Osteocyte (in vitro differentiated cells): ENCODE measurements at regions not wholly inside any gene's neighbourhood (a gene's known extent, or its start where the extent isn't known, plus 50 kb on each side); places are given as distances from the start of the nearest gene placed in this dataset.

ENCODE experiments used
- DNase-seq: peaks from one replicate; pipeline ENCODE4 v3.0.0; 2021; ENCODE audit warnings: mixed read lengths; ENCODE audit not compliant: unreplicated experiment; ENCODE audit errors: extremely low spot score
- H3K27ac Mint-ChIP-seq: one replicate; pipeline ENCODE4 v1.8.0; 2021; ENCODE audit warnings: mild to moderate bottlenecking, mixed read lengths; ENCODE audit not compliant: unreplicated experiment
- H3K27me3 Mint-ChIP-seq: one replicate; pipeline ENCODE4 v1.8.0; 2021; ENCODE audit warnings: mixed read lengths; ENCODE audit not compliant: unreplicated experiment
- H3K36me3 Mint-ChIP-seq: one replicate; pipeline ENCODE4 v1.8.0; 2021; ENCODE audit warnings: mixed read lengths; ENCODE audit not compliant: unreplicated experiment
- H3K4me1 Mint-ChIP-seq: one replicate; pipeline ENCODE4 v1.8.0; 2021; ENCODE audit warnings: mixed read lengths; ENCODE audit not compliant: unreplicated experiment
- H3K4me3 Mint-ChIP-seq: one replicate; pipeline ENCODE4 v1.8.0; 2021; ENCODE audit warnings: mild to moderate bottlenecking, moderate library complexity, mixed read lengths; ENCODE audit not compliant: unreplicated experiment
- H3K9me3 Mint-ChIP-seq: one replicate; pipeline ENCODE4 v1.8.0; 2021; ENCODE audit warnings: mixed read lengths; ENCODE audit not compliant: unreplicated experiment
- TF ChIP-seq, protein P1 (sequence below): fragments of 200-600 bp; sonication (generic); IDR thresholded peaks from 2 replicates; pipeline ENCODE4 v1.5.0; 2021; ENCODE audit warnings: antibody characterized with exemption, mild to moderate bottlenecking, moderate library complexity

DNA sequence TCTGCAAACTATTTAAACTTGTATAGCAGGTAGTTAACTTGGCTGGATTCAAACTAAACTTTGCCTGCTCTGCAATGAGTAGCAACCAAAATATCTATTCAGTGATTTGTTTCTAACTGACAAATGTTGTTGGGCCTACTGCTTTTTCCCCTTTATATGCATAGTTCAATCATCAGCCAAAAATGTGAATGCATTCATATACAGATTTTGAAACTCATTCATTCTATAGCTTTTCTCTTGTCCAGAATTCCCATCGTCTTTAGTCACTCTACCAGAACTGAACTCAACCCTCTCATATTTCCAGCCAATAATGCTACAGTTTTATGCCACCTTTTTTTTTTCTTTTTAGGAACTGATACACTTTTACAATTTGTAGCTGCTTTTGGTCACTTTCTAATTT, 599.8 kb downstream of the RPL10L start:
- Mint-ChIP-seq H3K9me3 (no peaks in the 10 kb centered on the region), H3K4me3 (no peak overlapping the region), H3K36me3 (no peaks in the 10 kb centered on the region), H3K4me1 (no peaks in the 10 kb centered on the region), H3K27ac (no peak overlapping the region), H3K27me3 (peaks cover 4% of the 10 kb centered on the region)
- no peak for DNase-seq
- TF ChIP-seq, protein P1, sequence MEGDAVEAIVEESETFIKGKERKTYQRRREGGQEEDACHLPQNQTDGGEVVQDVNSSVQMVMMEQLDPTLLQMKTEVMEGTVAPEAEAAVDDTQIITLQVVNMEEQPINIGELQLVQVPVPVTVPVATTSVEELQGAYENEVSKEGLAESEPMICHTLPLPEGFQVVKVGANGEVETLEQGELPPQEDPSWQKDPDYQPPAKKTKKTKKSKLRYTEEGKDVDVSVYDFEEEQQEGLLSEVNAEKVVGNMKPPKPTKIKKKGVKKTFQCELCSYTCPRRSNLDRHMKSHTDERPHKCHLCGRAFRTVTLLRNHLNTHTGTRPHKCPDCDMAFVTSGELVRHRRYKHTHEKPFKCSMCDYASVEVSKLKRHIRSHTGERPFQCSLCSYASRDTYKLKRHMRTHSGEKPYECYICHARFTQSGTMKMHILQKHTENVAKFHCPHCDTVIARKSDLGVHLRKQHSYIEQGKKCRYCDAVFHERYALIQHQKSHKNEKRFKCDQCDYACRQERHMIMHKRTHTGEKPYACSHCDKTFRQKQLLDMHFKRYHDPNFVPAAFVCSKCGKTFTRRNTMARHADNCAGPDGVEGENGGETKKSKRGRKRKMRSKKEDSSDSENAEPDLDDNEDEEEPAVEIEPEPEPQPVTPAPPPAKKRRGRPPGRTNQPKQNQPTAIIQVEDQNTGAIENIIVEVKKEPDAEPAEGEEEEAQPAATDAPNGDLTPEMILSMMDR: no peak

DNA sequence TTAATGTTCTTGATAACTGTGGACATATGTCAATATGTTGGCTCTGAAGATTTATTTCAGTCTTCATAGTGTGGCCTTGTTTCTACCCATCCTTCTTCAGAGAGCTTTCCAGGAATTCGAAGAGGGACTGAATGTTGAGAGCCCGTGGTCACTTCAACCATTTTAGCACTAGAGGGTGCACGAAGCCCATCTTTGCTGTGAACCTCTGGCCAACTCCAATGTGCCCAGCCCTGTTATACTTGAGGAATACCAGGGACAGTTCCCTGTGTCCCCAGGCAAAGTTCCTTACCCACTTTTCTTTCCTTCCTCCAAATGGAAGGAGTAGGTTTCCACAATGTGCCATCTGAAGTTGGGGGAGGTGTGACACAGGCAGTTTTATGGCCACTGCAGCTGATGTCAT, 603.5 kb downstream of the RPL10L start:
- no peaks in the 10 kb centered on the region for H3K9me3 Mint-ChIP-seq
- TF ChIP-seq, protein P1: peak; percentile 31
- H3K4me3 Mint-ChIP-seq: no peak overlapping the region
- H3K27ac Mint-ChIP-seq: no peak overlapping the region
- no peak for DNase-seq
- H3K36me3 Mint-ChIP-seq: no peaks in the 10 kb centered on the region
- no peaks in the 10 kb centered on the region for H3K4me1 Mint-ChIP-seq
- H3K27me3 Mint-ChIP-seq: peaks cover 2% of the 10 kb centered on the region

DNA sequence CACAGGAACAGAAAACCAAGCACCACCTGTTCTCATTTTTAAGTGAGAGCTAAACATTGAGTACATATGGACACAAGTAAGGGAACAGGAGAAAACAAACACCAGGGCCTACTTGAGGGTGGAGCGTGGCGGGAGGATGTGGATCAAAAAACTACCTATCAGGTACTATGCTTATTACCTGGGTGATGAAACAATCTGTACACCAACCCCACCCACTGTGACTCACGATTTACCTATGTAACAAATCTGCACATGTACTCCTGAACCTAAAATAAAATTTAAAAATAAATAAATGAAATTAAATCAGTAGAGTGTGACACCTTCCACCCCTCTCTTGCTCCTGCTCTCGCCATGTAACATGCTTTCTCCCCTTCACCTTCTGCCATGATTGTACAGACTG, 615.5 kb downstream of the RPL10L start:
- TF ChIP-seq, protein P1: no peak
- H3K4me3 Mint-ChIP-seq: no peak overlapping the region
- H3K27ac Mint-ChIP-seq: no peak overlapping the region
- no peaks in the 10 kb centered on the region for H3K4me1 Mint-ChIP-seq
- no peaks in the 10 kb centered on the region for H3K9me3 Mint-ChIP-seq
- H3K27me3 Mint-ChIP-seq: no peaks in the 10 kb centered on the region
- DNase-seq: no peak
- no peaks in the 10 kb centered on the region for H3K36me3 Mint-ChIP-seq

DNA sequence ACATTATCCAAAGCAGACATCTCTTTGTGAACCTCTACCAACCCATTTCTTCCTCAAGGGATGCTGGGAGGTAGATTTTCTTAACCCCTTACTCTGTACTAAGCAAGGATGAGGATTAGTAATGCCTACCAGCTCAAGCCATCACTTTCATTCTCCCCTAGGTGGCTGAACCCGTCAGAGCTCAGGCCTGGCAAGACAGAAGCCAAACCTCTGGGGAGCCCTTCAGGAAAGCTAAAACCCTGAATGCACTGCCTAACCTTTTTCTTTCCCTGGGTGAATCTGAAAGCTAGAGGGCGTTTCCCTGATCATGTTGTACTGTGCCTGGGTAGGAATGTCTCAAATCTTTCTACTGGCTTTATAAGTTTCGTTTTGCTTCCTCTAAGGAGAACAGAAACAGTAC, 617.3 kb downstream of the RPL10L start:
- no peak for DNase-seq
- H3K4me3 Mint-ChIP-seq: no peak overlapping the region
- no peak overlapping the region for H3K27ac Mint-ChIP-seq
- H3K4me1 Mint-ChIP-seq: no peaks in the 10 kb centered on the region
- no peaks in the 10 kb centered on the region for H3K27me3 Mint-ChIP-seq
- TF ChIP-seq, protein P1: no peak
- no peaks in the 10 kb centered on the region for H3K9me3 Mint-ChIP-seq
- no peaks in the 10 kb centered on the region for H3K36me3 Mint-ChIP-seq

DNA sequence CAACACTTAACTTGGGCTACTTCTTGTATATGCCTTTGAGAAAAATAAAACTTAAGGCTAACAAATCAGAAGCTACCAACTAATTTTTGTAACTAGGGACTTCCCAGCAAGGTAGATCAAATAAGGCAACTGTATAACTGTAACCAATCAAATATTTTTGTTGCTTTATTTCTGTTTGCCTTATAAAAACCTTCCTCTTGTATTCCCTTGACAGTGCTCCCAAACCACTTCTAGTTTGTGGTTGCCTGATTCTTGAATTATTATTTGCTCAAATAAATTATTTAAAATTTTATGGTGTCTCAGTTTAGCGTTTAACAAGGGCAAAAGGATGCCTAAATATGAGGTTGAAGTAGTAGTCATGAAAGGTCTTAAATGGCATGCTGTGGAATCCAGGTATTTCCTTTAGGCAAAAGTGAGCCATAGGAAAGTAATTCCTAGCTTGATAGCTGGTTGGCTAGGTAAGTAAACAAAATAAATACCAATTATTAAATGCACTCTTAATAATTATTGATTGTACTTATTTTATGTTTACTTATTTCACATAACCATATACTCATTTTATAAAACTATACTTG, 632.6 kb downstream of the RPL10L start:
- Mint-ChIP-seq H3K4me3 (no peak overlapping the region), H3K36me3 (no peaks in the 10 kb centered on the region), H3K9me3 (peaks cover 18% of the 10 kb centered on the region), H3K27me3 (no peaks in the 10 kb centered on the region), H3K27ac (no peak overlapping the region), H3K4me1 (no peaks in the 10 kb centered on the region)
- TF ChIP-seq, protein P1: no peak
- no peak for DNase-seq
